CD14-positive monocyte (primary cell): ENCODE measurements at regions not wholly inside any gene's neighbourhood (a gene's known extent, or its start where the extent isn't known, plus 50 kb on each side); places are given as distances from the start of the nearest gene placed in this dataset.

Experiments used
- DNase-seq, 3 donors: peaks; one replicate each; pipeline ENCODE4 v3.0.0-alpha.2; 2011 to 2022
- H2AFZ ChIP-seq: 2 replicates; pipeline ENCODE4 v1.6.0; 2012; ENCODE audit warnings: mild to moderate bottlenecking, low read depth, low read length, inconsistent platforms; ENCODE audit not compliant: insufficient read depth, poor library complexity, severe bottlenecking
- H3K27ac ChIP-seq, 2 donors: 1 replicate in 1 of 2; 2 replicates in 1 of 2; pipeline ENCODE4 v1.5.1; 2012 to 2013; ENCODE audit warnings: low read length in 2 of 2, control low read depth in 1 of 2, inconsistent platforms in 1 of 2, low read depth in 1 of 2, mild to moderate bottlenecking in 1 of 2
- H3K27me3 ChIP-seq, 2 donors: one replicate each; pipeline versions ENCODE4 v1.6.0 to v1.6.1; 2011 to 2013; ENCODE audit warnings: low read length in 2 of 2; ENCODE audit not compliant: control insufficient read depth in 2 of 2, insufficient read depth in 2 of 2
- H3K36me3 ChIP-seq, 2 donors: replicated peaks in 1 of 2; 1 replicate in 1 of 2; 2 replicates in 1 of 2; pipeline versions ENCODE4 v1.5.1 to v1.6.1; 2012 to 2013; ENCODE audit warnings: low read length in 2 of 2, control low read depth in 1 of 2, inconsistent platforms in 1 of 2, mild to moderate bottlenecking in 1 of 2; ENCODE audit not compliant: insufficient read depth in 2 of 2, control insufficient read depth in 1 of 2
- H3K4me1 ChIP-seq, 2 donors: 1 replicate in 1 of 2; 2 replicates in 1 of 2; pipeline versions ENCODE4 v1.5.1 to v1.6.1; 2012 to 2013; ENCODE audit warnings: low read length in 2 of 2, control low read depth in 1 of 2, inconsistent platforms in 1 of 2, mild to moderate bottlenecking in 1 of 2, moderate library complexity in 1 of 2; ENCODE audit not compliant: insufficient read depth in 2 of 2, control insufficient read depth in 1 of 2
- H3K4me2 ChIP-seq: replicated peaks from 2 replicates; pipeline ENCODE3; 2012; ENCODE audit warnings: low read length, moderate library complexity, mild to moderate bottlenecking; ENCODE audit not compliant: poor library complexity, severe bottlenecking; ENCODE audit errors: extremely low read depth
- H3K4me3 ChIP-seq, 3 experiments: fragments of 200-600 bp in 1 of 3; sonication (generic) in 1 of 3; replicated peaks in 1 of 3; 1 replicate in 2 of 3; 2 replicates in 1 of 3; pipeline ENCODE4 v1.5.1; 2011 to 2013; ENCODE audit warnings: low read length in 3 of 3, mild to moderate bottlenecking in 3 of 3, control low read depth in 2 of 3, low read depth in 2 of 3, inconsistent platforms in 1 of 3, moderate library complexity in 1 of 3
- H3K79me2 ChIP-seq: 2 replicates; pipeline ENCODE4 v1.6.0; 2012; ENCODE audit warnings: mild to moderate bottlenecking, control low read depth, inconsistent platforms, low read length, moderate library complexity; ENCODE audit not compliant: insufficient read depth
- H3K9ac ChIP-seq: 2 replicates; pipeline ENCODE4 v1.6.0; 2017; ENCODE audit warnings: low read length, mild to moderate bottlenecking; ENCODE audit not compliant: insufficient read depth, poor library complexity, severe bottlenecking
- H3K9me3 ChIP-seq, 2 donors: replicated peaks in 1 of 2; 1 replicate in 1 of 2; 2 replicates in 1 of 2; pipeline versions ENCODE4 v1.5.1 to v1.6.1; 2012 to 2013; ENCODE audit warnings: low read length in 2 of 2, control low read depth in 1 of 2; ENCODE audit not compliant: control insufficient read depth in 1 of 2, insufficient read depth in 1 of 2
- H4K20me1 ChIP-seq: 2 replicates; pipeline ENCODE4 v1.6.0; 2012; ENCODE audit warnings: mild to moderate bottlenecking, low read length, control low read depth, moderate library complexity; ENCODE audit not compliant: insufficient read depth
- H3K27ac Mint-ChIP-seq, 7 donors: one replicate each; pipeline ENCODE4 v1.8.0; 2020; ENCODE audit warnings: mild to moderate bottlenecking in 7 of 7, mixed read lengths in 7 of 7, moderate library complexity in 6 of 7, inconsistent platforms in 2 of 7
- H3K27me3 Mint-ChIP-seq, 3 donors: one replicate each; pipeline ENCODE4 v1.8.0; 2021 to 2022; ENCODE audit warnings: low read depth in 3 of 3, mild to moderate bottlenecking in 3 of 3, mixed read lengths in 3 of 3, moderate library complexity in 3 of 3, inconsistent platforms in 1 of 3
- H3K36me3 Mint-ChIP-seq, 2 donors: one replicate each; pipeline ENCODE4 v1.8.0; 2020; ENCODE audit warnings: mixed read lengths in 2 of 2, inconsistent platforms in 1 of 2, mild to moderate bottlenecking in 1 of 2
- H3K4me1 Mint-ChIP-seq: one replicate; pipeline ENCODE4 v1.8.0; 2020; ENCODE audit warnings: mild to moderate bottlenecking, mixed read lengths
- H3K4me3 Mint-ChIP-seq, 2 donors: one replicate each; pipeline ENCODE4 v1.8.0; 2020; ENCODE audit warnings: mild to moderate bottlenecking in 2 of 2, mixed read lengths in 2 of 2, moderate library complexity in 1 of 2
- H3K9me3 Mint-ChIP-seq, 7 donors: one replicate each; pipeline ENCODE4 v1.8.0; 2020 to 2022; ENCODE audit warnings: mixed read lengths in 7 of 7, mild to moderate bottlenecking in 6 of 7, moderate library complexity in 6 of 7, inconsistent platforms in 2 of 7
- whole genome bisulfite sequencing: methylation state at CpG from one replicate; pipeline ENCODE4 v1.1.5; 2013; ENCODE audit warnings: missing lambda C conversion rate; ENCODE audit not compliant: insufficient coverage; 5-methylcytosine and 5-hydroxymethylcytosine counted together
- intact Hi-C, 2 donors: fragments of 100-400 bp; cut with micrococcal nuclease; formaldehyde crosslinking; loops; one replicate each; pipeline versions ENCODE4 v1.15.0 to v1.15.1; 2023
- TF ChIP-seq, protein P1 (sequence below): fragments of 200-600 bp; IDR thresholded peaks from one replicate; pipeline ENCODE4 v1.8.0; 2022; ENCODE audit warnings: antibody characterized with exemption, mild to moderate bottlenecking

DNA sequence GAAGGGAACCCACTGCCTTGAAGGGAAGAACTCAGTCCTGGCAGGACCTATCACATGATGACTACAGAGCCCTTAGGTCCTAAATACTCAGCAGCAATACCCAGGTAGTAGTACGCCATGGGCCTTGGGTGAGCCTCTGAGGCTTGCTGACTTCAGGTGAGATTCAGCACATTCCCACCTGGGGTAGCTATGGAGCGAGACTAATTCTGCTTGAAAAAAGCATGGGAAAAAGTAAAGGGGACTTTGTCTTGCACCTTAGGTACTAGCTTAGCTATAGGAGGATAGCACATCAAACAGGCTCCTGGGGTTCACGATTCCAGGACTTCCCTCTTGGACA, 98.2 kb upstream of the MEOX2 start:
- Histone ChIP-seq H3K4me1 (no peaks in the 10 kb centered on the region), H3K4me2 (no peak overlapping the region), H3K9ac (no peak overlapping the region), H2AFZ (no peak overlapping the region), H3K27me3 (no peaks in the 10 kb centered on the region), H3K27ac (no peak overlapping the region), H3K36me3 (no peaks in the 10 kb centered on the region), H3K9me3 (no peaks in the 10 kb centered on the region), H3K4me3 (no peak overlapping the region), H4K20me1 (no peaks in the 10 kb centered on the region), H3K79me2 (no peaks in the 10 kb centered on the region)
- Mint-ChIP-seq H3K27ac (no peak overlapping the region), H3K36me3 (no peaks in the 10 kb centered on the region), H3K4me1 (no peaks in the 10 kb centered on the region), H3K27me3 (peaks cover 0 to 1% (median 1%) of the 10 kb centered on the region in 3 donors), H3K4me3 (no peak overlapping the region), H3K9me3 (peaks cover 0 to 3% (median 0%) of the 10 kb centered on the region in 7 donors)
- no peak for DNase-seq
- TF ChIP-seq, protein P1, sequence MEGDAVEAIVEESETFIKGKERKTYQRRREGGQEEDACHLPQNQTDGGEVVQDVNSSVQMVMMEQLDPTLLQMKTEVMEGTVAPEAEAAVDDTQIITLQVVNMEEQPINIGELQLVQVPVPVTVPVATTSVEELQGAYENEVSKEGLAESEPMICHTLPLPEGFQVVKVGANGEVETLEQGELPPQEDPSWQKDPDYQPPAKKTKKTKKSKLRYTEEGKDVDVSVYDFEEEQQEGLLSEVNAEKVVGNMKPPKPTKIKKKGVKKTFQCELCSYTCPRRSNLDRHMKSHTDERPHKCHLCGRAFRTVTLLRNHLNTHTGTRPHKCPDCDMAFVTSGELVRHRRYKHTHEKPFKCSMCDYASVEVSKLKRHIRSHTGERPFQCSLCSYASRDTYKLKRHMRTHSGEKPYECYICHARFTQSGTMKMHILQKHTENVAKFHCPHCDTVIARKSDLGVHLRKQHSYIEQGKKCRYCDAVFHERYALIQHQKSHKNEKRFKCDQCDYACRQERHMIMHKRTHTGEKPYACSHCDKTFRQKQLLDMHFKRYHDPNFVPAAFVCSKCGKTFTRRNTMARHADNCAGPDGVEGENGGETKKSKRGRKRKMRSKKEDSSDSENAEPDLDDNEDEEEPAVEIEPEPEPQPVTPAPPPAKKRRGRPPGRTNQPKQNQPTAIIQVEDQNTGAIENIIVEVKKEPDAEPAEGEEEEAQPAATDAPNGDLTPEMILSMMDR, result no peak
- intact Hi-C loops, result no loop called here
- WGBS, result 94% methylated on average over 3 of the region's 3 CpGs

DNA sequence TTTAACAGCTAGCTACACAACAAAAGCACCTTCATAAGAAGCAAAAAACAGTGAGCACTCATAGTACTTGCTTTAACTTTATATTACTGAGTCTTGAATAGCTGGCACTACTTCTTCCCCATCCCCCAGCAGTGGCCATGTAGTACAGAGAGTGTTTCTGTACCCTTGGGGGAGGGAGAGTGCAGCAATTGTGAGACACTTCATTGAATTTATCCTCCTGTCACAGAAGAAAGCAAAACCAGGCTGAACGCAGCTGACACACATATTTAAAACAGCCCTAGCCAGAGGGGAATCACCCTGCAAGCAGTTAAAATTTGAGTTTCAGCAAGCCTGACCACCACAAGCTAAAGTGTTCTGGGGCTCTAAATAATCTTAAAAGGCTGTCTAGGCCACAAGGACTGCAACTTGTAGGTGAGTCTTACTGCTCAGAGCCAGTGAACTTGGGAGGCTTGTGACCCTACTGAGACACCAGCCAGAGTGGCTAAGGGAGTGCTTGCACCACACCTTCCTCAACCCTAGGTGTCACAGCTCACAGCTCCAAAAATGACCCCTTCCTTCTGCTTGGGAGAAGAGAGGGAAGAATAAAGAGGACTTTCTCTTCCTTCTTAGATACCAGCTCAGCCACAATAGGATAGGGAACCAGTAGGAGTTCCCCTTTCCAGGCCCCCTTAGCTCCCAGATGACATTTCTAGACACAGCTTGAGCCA, 97.7 kb upstream of the MEOX2 start:
- no CpG with 5 or more reads among the region's 1 CpG for WGBS
- Histone ChIP-seq H4K20me1 (no peaks in the 10 kb centered on the region), H3K9ac (no peak overlapping the region), H3K4me3 (no peak overlapping the region), H3K27ac (no peak overlapping the region), H3K79me2 (no peaks in the 10 kb centered on the region), H2AFZ (no peak overlapping the region), H3K4me1 (no peaks in the 10 kb centered on the region), H3K27me3 (no peaks in the 10 kb centered on the region), H3K36me3 (no peaks in the 10 kb centered on the region), H3K9me3 (no peaks in the 10 kb centered on the region), H3K4me2 (no peak overlapping the region)
- peaks cover 0 to 1% (median 1%) of the 10 kb centered on the region in 3 donors for H3K27me3 Mint-ChIP-seq
- peaks cover 0 to 3% (median 0%) of the 10 kb centered on the region in 7 donors for H3K9me3 Mint-ChIP-seq
- H3K4me1 Mint-ChIP-seq, result no peaks in the 10 kb centered on the region
- H3K27ac Mint-ChIP-seq, result no peak overlapping the region
- TF ChIP-seq, protein P1, result no peak
- no peaks in the 10 kb centered on the region for H3K36me3 Mint-ChIP-seq
- no peak for DNase-seq
- intact Hi-C loops, result no loop called here
- no peak overlapping the region for H3K4me3 Mint-ChIP-seq
